ENCODE measurements at regions not wholly inside any gene's neighbourhood (a gene's known extent, or its start where the extent isn't known, plus 50 kb on each side); places are given as distances from the start of the nearest gene placed in this dataset.

GRCh38 chr2:224104668-224105386 is 65.7 kb upstream of the SERPINE2 start:
- intact Hi-C loops (cut with DNase I) = no loop called here

DNA sequence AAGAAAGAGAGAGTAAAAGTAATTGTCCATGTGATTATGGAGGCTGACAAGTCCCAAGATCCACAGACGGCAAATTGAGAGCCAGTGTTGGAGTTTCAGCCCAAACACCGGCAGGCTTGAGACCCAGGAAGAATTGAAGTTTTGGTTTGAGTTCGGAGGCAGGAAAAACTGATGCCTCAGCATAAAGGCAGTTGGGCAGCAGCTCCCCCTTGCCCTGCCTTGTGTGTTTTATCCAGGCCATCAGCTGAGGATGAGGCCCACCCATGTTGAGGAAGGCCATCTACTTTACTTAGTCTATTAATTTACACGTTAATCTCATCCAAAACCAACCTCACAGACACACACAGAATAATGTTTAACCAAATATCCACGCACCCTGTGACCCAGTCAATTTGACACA is 64.6 kb upstream of the SERPINE2 start:
- H3K27me3 ChIP-seq = no peaks in the 10 kb centered on the region
- ATAC-seq (no peak), DNase-seq (peak in 1 of 4 donors; percentile 13)
- H3K36me3 ChIP-seq = no peaks in the 10 kb centered on the region
- no peak overlapping the region for H3K4me3 ChIP-seq
- no peak for TF ChIP-seq CTCF (IDR thresholded peaks at IDR 0.05)
- intact Hi-C loops (cut with DNase I) = no loop called here
- no peaks in the 10 kb centered on the region for H3K9me3 ChIP-seq
- no peaks in the 10 kb centered on the region for H3K4me1 ChIP-seq
- H3K27ac ChIP-seq = no peak overlapping the region

More at GRCh38 chr2:224104668-224105386, 65.7 kb upstream of the SERPINE2 start:
- no peak for ATAC-seq
- DNase-seq = no peak
- no peaks in the 10 kb centered on the region for H3K9me3 ChIP-seq
- H3K4me3 ChIP-seq = no peak overlapping the region
- no peak overlapping the region for H3K27ac ChIP-seq
- no peaks in the 10 kb centered on the region for H3K27me3 ChIP-seq
- no peaks in the 10 kb centered on the region for H3K4me1 ChIP-seq
- no peaks in the 10 kb centered on the region for H3K36me3 ChIP-seq
- no peak for TF ChIP-seq CTCF (IDR thresholded peaks at IDR 0.05)

DNA sequence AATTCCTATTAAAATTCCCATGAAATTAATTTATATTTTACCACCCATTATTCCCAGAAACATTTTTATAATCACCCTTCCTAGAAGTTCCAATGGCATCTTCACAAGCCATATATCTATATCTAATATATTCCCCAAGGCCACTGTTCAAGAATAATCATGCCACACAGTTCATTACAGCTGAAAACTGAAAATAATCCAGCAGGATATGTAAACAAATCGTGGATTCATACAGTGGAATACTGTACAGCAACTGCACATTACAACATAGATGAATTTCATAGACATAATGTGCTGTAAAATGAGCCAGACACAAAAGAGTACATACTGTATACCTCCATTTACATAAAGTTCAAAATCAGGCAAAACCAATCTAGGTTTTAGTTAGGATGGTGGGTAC is 63.9 kb upstream of the SERPINE2 start:
- no peak for ATAC-seq
- intact Hi-C loops (cut with DNase I) = no loop called here
- no peak for TF ChIP-seq CTCF (IDR thresholded peaks at IDR 0.05)
- no peaks in the 10 kb centered on the region for H3K4me1 ChIP-seq
- H3K27ac ChIP-seq = no peak overlapping the region
- no peak overlapping the region for H3K4me3 ChIP-seq
- no peaks in the 10 kb centered on the region for H3K36me3 ChIP-seq
- peak in 1 of 4 donors; percentile 33 for DNase-seq
- H3K27me3 ChIP-seq = no peaks in the 10 kb centered on the region
- H3K9me3 ChIP-seq = no peaks in the 10 kb centered on the region

DNA sequence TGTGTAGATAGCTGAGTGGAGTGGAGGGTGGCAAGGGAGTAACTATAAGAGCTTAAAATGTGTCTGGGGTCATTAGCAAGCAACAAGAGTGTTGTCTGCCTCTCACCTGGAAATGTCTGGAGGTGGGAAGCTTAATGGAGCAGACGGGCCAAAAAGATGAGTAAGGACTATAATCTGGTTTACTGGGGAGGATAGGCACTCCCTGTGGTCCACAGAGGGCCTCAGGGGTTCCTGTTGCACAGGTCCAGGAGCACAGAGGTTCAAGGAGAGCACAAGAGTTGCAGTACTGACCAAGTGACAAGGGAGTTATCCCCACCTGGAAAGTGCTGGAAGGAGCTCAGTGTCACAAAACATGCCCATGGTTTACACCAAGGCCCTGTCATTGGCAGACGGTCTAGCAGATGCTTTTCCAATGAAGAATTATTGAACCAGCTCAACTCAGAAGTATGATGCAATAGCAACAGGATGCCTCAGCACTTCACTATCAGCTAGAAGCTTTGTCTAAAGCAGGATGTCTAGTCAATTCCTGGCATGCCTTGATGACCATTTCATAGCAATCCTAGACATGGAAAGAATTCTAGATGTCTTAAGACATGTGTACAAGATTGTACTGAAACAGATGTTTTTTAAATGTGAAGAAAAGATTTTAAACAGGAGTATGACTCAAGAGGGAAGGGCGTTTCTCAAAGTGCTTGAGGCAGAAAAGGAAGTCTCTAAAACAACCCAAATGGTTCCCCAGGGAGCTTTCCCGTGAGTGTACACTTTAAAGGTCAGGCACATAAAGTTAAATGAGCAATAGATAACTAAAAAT is 62.9 kb upstream of the SERPINE2 start:
- Histone ChIP-seq H3K4me3 (no peak overlapping the region), H3K4me1 (no peaks in the 10 kb centered on the region), H3K27me3 (no peaks in the 10 kb centered on the region), H3K27ac (no peak overlapping the region), H3K36me3 (no peaks in the 10 kb centered on the region), H3K9me3 (no peaks in the 10 kb centered on the region)
- no peak for TF ChIP-seq CTCF (IDR thresholded peaks at IDR 0.05)
- ATAC-seq = peak; percentile 33
- intact Hi-C loops (cut with DNase I) = no loop called here
- DNase-seq = no peak

DNA sequence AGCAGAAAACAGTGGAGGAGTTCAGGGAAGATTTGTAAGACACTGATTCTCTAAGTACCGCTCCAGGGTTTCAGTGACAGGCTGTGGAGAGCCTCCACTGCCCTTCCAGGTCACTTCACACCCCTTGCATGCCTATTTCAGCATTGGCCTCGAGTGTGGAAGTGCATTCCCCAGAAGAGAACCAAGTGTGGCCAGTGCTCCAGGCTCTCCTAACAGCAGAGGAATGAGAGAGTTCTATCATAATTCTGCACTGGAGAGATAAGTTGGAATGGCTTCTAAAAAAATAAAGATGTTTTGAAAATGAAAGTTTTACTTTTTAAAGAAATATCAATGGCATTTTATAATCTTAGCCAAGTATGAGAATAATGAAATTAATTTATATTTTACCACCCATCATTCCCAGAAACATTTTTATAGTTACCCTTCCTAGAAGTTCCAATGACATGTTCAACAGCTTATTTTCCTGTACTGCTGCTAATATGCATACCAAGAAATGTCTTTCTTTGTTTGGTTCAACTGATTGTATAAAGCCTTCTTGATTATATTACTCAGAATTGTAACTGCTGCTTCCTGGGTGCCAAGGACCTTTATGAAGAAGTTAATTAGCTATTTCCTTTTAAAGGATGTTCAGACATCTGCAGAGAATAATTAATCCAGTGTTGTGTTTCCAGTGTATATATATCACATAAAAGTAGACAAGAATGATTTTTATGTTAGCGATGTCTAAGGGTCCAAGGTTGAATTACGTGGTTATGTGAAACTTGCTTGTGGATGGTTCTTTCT is 61.0 kb upstream of the SERPINE2 start:
- Histone ChIP-seq H3K4me1 (no peaks in the 10 kb centered on the region), H3K4me3 (no peak overlapping the region), H3K9me3 (no peaks in the 10 kb centered on the region), H3K27ac (no peak overlapping the region), H3K27me3 (no peaks in the 10 kb centered on the region), H3K36me3 (no peaks in the 10 kb centered on the region)
- intact Hi-C loops (cut with DNase I) = no loop called here
- ATAC-seq = no peak
- TF ChIP-seq CTCF (IDR thresholded peaks at IDR 0.05) = no peak
- DNase-seq = no peak
